Peyer's patch (tissue), 4 donors: ENCODE measurements at regions not wholly inside any gene's neighbourhood (a gene's known extent, or its start where the extent isn't known, plus 50 kb on each side); places are given as distances from the start of the nearest gene placed in this dataset.

ENCODE experiments used
- CTCF ChIP-seq, 6 experiments: fragments of 450-650 bp in 4 of 6; fragments of 200-600 bp in 2 of 6; sonication (generic) in 1 of 6; IDR thresholded peaks; one replicate each; pipeline ENCODE4 v1.5.1; 2017 to 2019; ENCODE audit warnings: antibody characterized with exemption in 6 of 6, mild to moderate bottlenecking in 3 of 6, moderate library complexity in 1 of 6
- POLR2A ChIP-seq, 2 donors: fragments of 450-650 bp; IDR thresholded peaks; one replicate each; pipeline ENCODE4 v1.5.1; 2017; ENCODE audit warnings: antibody characterized with exemption in 2 of 2, mild to moderate bottlenecking in 2 of 2, moderate library complexity in 2 of 2

- no peak for TF ChIP-seq CTCF (IDR thresholded peaks at IDR 0.05)
- no peak for TF ChIP-seq POLR2A (IDR thresholded peaks at IDR 0.05)
Measured at GRCh38 chr9:103139891-103140290, 144.8 kb downstream of the CYLC2 start.
